NCI-H2029 (cell line): ENCODE measurements at regions not wholly inside any gene's neighbourhood (a gene's known extent, or its start where the extent isn't known, plus 50 kb on each side); places are given as distances from the start of the nearest gene placed in this dataset.
"Not testable (repeated sequence)": the region's sequence is repeated elsewhere in the genome, so short reads cannot be mapped to it uniquely, and the experiment has no call there.

Source experiments
- DNase-seq: peaks from one replicate; lab custom pipeline; 2025; lab: John Stamatoyannopoulos, UW

DNA sequence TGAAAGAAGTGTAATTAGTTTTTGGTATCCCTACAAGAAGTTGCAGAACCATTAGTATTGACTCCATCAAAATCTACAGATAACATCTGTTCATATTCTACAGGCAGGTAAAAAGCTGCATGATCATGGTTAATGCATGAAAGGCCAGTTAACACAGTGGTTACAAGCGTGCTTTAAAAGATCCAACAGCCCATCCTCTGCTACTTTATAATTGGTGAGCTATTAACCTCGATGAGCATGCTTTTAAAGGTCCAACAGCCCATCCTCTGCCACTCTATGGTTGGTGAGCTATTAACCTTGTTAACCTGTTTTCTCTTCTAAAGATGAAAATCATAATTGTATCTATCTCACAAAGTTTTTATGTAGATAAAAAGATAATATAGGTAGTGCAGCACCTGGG, 289.3 kb downstream of the DUSP6 start:
- no peak for DNase-seq

DNA sequence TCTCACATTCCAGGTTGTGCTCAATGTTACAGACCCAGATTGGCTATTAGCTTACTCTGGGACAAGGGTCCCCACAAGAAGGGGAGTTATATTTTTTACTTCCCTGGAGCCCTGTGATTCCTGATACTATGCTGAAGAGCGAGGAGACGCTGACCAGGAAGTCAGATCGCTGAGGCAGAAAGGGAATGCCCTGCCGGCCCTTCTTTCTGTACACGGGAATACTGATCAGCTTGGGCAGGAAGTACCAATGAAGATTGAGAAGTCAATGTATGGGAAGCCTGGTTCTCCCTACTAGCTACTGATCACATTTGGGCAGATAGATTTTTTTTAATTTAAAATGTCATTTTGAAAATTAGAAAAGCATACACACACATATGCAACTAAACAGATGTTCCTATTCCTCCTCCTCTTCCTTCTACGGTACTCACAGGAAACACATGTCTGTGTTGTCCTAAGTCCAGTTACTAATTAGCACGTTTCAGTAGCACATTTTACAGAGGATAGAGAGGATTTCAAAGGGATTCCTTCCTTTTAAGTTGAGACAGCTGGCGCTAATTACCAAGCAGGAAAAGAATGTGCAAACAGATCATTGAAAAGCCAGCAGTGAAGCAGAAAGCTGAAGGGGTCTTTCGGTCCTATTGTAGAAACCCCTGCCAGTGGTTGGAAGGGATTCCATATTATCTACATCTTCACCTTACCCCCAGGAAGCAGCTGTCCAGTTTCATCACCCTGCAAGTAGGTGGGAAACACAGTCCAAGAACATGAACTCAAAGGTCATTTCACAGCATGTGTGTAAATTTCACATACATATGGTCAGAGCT, 292.4 kb downstream of the DUSP6 start:
- peak; percentile 25 for DNase-seq

DNA sequence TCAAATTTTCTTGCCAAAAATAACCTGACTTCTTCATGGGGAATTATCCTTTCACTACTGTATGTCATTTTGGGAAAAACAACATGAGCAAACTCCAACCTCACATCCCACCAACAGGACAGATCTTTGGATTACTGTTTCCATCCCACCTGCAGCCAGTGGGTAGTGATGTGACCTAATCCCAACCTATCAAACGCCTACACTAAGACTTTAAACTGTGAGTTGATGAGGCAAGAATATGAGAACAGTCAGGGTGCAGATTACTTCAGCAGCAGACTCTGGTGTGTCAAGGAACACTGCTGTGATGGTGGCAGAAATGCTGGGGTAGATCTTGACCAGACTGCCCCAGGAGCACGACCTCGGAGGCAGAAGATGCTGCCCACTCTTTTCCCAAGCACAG, 293.2 kb downstream of the DUSP6 start:
- DNase-seq: no peak

DNA sequence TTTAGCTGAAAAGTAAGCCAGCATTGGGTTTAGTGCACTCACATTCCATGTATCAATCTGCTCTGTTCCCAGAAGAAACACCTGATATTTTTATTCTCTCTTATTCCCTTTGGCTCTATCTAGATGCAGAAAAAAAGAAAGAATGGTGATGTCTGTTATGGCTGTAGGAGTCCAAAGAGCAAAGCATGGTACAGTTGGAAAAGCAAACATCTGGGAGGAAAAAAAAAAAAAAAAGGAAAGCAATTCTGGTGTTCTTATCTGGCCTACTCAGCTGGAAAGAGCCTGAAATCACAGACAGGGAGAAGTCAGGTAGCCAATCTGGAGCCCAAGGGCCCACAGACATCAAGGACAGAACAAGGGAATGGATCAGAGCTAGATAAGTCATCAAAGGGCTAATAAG, 293.9 kb downstream of the DUSP6 start:
- DNase-seq: no peak

DNA sequence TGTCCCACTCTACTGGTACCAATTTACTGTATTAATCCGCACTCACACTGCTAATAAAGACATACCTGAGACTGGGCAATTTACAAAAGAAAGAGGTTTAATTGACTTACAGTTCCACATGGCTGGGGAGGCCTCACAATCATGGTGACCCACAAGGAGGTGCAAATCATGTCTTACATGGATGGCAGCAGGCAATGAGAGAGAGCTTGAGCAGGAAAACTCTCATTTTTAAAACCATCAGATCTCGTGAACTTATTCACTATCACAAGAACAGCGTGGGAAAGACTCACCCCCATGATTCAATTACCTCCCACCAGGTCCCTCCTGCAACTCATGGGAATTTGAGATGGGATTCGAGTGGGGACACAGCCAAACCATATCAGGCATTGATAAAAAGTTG, 298.5 kb downstream of the DUSP6 start:
- DNase-seq: not testable (repeated sequence)

DNA sequence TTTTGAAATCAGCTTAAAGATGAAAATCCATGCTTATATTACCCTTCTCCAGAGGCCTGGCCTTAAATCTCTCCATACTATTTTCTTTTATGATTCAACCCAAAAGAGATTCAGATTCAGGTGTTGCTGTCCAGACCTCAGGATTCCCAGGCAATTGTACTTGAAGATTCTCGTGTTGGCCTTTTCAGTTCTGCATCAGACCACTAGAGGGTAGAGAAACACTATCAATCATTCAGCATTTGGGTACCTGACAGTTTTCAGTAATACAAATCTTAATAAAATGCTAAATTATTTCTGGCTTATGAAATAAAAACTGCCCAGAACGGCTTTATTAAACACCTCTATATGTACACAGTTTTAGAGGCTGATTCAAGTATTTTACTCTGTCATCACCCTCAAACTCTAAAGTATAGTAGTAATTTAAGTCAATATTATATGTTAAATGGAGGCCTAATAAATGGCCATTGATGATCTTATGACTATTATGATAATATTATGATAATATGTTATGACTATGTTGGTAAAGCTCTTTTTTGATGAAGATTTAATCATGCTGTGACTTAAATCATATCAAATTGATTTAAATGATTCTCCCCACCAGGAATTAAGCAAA, 301.1 kb downstream of the DUSP6 start:
- DNase-seq: peak; percentile 55

DNA sequence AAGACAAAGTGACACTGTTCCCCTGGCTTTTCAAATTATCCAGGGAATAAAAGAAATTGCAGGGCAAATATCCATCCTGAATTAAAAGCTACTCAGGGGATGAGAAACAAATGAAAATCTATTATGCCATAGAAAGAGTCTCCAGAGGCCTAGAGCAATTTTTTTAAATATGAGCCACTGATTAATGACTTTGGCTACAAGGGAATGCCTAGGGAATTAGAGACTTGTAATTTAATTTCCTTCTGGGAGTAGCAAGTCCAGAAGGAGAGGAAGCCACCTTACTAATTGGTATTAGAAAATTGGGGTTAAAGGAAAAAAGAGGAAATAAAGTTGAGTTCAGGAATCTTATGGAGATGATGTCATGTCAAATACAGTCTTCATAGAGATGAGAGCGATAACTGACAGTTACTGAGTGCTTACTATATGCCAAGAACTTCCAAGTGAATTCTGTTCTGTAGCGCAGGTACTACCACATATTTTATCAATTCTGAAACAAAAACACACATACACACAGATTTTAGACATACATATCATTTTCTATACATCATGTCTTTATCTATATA, 304.4 kb downstream of the DUSP6 start:
- no peak for DNase-seq

DNA sequence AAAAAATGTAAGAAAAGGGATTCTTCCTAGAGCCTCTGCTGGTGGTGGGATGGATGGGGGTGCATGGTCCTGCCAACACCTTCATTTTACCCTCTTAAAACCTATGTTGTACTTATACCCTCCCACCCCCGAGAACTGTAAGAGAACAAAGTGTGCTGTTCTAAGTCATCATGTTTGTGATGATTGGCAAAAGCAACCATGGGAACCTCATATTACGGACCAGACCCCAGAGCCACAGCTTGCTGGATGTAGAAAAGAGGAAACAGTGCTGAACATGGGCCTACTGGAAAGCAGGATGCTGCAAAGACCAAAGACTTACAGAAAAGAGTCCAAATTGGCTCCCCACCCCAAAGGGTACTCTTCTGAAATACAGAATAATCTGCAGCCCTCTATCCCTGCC, 311.2 kb downstream of the DUSP6 start:
- DNase-seq: no peak

DNA sequence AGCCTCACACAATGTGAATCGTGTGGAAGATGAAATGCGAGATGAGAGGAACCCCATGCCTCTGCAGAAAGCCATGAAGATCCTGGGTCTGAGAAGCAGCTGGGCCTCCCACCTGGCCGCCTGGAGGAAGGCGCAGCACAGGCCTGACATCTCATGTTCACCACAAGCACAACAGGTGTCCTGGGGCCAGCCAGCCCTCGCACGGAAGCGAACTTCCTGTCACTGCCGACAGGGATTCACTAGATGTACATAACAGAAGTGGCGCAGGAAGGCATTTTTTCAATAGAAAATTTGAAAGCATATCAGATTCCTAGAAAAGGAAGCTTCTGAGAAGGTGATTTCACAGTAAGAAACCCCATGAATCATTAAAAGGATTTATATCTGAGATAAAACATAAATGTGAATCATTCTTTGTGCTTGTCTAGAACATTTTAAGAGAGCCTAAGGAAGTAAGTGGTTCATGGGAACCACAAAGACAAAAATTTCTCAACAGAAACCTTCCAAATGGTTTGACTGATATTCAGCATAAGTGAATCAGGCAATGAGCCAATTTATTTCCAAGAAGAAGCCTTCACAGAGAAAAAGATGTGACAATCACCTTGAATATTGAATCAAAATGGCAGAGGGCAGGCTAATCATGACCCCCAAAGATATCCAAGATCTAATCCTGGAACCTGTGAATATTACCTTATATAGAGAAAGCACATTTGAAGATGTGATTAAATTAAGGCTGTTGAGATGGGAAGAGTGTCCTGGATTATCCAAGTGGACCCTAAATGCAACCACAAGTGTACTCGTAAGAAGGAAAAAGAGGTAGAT, 311.9 kb downstream of the DUSP6 start:
- no peak for DNase-seq

DNA sequence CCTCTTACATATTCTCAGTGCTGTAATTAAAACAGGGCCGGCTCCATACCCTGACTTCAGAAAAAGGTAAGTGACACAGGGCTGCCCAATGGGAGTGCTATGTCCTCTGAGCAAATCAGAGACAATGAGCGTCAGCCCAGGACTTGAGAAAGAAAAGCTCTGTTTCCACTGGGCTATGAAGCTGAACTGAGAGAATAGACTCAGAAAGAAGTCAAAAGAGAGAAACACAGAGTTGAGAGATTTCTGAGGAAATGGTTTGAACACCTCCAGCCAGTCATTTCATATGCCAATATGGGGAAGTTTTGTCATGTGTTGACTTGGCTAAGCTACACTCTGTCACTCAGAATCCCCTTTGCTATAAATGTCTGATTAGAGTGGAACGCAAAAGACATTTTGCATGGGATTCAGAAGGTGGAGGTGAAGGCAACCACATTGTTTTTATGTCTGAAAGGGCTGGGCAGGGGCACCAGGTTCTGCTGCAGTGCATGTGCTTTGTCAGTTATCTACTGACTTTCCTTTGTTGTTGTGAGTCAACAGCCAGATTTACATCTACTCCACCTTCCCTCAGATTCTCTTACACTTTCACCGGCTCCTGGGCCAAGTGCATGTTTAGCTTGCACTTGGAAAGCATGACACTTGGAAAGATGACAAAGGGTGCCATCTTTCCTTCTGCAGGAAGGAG, 313.3 kb downstream of the DUSP6 start:
- no peak for DNase-seq

DNA sequence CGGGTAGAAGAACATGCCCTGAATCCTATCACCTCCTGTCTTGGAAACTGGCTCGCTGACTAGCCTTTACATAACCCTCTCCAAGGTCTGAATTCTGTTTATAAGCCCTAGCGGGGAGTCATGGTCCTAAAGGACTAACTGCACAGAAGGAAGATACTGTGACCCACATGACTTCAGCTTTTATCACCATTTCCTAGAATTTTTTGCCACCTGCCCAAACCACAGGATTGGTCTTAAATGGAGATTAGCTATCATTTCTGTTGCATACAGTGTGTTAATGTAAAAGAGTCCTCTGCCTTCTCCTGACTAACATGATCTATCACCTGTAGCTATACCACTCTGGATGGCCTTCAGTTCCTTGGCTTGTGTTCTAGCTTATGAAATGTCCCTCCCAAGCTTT, 319.2 kb downstream of the DUSP6 start:
- no peak for DNase-seq

DNA sequence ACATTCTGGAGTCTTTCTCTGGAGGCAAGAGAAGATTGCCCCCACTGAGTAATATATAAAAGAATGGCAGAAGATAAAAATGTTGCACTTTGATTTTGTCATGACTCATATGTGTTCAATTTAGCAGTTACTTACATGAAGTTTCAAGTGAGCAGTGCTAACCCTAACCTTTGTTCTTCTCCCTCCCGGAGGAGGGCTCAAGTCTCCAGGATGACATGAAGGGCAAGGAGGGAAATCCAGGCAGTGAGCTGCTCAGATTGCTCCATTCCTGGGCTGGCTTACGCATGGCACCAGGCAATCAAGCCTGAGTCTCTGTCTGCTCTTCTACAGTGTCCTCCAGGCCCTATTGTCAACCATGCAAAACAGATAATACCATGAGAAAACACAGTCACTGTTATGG, 322.3 kb downstream of the DUSP6 start:
- DNase-seq: no peak

DNA sequence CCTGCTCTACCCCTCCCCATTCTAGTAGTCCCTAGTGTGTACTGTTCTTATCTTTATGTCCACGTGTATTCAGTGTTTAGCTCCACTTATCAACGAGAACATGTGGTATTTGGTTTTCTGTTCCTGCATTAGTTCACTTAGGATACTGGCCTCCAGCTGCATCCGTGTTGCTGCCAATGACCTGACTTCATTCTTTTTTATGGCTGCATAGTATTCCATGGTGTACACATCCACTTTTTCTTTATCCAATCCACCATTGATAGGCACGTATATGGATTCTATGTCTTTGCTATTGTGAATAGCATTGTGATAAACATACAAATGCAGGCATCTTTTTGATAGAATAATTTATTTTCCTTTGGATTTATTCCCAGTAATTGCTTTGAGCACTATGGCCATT, 327.7 kb downstream of the DUSP6 start:
- DNase-seq: no peak

DNA sequence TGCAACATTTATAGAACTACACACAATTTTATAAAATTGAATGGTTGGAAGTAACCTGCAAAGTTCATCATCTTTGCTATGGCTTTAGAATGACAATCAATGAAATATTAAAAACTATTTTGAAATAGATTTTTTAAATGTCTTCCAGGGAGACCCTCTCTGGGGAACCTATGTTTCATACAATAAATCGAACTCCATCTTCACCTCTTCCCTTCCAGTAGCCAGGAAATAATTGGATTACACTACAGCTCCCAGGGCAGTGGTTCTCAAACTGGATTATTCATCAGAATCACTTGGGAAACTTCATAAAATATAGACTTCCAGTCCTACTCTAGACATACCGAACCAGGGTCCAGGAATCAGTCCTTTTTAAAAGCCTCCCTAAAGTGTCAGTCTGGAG, 328.4 kb downstream of the DUSP6 start:
- DNase-seq: no peak

DNA sequence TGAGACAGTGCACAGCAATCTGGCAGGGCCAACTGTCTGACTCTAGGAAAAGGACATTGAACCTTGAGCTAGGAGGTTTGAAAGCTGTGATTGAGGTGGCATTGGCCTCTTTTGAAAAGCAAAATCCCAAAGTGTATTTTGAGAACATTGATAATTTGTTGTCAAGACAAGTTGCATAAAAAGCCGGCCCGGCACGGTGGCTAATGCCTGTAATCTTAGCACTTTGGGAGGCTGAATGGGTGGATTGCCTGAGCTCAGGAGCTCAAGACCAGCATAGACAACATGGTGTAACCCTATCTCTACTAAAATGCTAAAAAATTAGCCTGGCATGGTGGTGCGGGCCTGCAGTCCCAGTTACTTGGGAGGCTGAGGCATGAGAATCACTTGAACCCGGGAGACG, 331.6 kb downstream of the DUSP6 start:
- no peak for DNase-seq

DNA sequence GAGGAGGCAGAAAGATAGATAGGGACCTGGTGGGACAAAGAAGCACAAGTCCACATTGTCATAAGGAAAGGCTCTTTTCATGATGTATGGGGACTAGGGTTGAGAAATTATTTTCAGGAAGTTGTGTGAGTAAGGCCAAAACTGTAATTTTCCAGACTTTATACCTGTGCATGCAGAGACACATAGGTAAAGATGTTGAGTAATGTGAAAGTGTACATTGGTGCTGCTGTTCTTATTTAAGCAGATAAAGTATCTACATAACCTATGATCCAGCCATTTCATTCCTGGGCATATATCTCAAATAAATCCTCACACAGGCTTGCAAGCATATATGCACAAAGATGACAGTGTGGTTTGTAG, 332.2 kb downstream of the DUSP6 start:
- DNase-seq: no peak

DNA sequence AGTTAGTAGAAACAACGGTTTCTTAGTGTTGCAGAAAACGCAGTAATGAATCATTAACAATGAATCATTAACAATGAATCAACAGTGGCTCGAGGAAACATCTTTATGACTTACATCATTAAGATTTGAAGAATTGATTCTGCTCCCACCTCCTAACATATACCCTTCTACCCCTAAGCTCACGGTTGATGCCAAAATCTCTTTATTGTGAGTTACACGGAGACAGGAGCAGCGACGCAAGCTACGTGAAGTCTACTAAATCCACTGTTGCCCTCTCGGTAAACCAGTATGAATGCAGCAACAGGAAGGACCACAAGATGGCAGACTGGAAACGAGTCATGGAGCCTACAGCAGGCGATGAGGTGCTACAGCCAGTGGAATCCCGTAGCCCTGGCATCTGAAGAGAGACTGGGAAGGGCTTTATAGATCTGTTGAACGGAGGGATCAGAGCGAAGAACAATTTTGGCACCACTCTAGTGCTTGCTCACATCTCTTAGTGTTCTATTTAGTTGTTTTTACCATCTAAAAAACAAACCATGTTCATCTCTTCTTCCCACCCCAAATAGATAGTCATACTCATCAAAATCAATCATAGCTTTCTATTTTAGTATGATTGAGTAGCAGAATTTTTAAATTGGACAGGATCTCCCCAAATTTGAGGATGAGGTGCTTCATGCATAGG, 332.7 kb downstream of the DUSP6 start:
- DNase-seq: peak; percentile 78

DNA sequence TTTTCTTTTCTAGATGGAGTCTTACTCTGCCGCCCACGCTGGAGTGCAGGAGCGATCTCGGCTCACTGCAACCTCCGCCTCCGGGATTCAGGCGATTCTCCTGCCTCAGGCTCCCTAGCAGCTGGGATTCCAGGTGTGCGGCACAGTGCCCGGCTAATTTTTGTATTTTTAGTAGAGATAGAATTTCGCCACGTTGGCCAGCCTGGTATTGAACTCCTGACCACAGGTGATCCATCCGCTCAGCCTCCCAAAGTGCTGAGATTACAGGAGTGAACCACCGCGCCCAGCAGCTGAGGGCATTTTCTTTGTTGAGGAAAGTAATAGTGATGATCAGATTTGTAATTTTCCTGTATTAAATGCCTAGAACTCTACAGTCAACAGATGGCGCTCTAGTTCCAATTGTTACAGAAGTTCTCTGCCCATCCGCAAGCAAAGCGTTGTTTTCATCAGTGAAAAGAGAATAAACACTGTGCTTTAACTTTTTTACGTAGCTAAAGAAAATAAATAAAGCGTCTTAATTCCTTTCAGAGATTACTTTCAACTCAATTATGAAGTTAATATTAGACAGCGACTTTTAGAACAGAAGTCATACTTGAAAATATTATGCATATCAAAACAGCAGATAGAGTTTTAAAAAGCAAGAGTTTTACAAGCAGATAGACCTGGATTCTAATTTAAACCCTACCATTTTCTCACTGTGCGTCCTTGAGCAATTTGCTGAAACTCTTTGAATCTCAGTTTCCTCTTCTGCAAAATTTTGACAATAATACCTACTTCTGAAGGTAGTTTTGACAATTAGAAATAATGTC, 335.1 kb downstream of the DUSP6 start:
- DNase-seq: peak; percentile 62

DNA sequence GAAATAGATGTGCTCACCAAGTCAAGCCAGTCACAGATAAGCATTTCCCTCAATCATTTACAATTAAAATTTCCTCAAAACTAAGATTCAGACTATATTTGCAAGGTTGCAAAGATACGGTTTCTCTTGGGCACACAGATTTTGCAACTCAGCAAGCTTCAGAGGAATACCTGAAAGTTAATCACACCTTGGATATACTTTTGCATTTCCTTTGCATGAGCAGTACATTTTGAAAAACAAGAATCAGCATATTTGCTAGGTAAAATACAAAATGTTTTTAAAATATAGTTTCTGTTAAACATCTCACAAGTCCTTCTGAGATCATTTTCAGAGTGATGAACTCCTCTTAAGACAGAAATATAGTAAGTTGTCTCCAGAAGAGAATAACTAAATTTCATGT, 336.9 kb downstream of the DUSP6 start:
- DNase-seq: no peak

DNA sequence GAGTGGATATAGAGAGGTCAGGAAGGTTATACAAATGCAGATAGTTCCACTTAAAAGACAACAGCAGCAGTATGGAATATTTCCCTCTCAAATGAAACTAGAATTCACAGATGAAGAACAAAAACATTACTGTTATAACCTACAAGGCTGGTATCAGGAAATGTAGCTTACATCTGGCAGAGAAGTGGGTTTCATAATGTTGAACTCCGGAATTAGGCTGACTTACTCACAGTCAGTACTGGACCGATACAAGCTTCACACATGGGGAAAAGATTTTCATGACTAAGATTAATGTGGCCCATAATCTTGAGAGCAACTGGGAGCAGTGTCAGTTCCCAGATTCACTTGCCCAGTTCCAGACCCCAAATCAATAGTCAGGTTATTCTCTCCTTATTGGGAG, 353.9 kb downstream of the DUSP6 start:
- DNase-seq: no peak
